ENCODE measurements at regions not wholly inside any gene's neighbourhood (a gene's known extent, or its start where the extent isn't known, plus 50 kb on each side); places are given as distances from the start of the nearest gene placed in this dataset.

DNA sequence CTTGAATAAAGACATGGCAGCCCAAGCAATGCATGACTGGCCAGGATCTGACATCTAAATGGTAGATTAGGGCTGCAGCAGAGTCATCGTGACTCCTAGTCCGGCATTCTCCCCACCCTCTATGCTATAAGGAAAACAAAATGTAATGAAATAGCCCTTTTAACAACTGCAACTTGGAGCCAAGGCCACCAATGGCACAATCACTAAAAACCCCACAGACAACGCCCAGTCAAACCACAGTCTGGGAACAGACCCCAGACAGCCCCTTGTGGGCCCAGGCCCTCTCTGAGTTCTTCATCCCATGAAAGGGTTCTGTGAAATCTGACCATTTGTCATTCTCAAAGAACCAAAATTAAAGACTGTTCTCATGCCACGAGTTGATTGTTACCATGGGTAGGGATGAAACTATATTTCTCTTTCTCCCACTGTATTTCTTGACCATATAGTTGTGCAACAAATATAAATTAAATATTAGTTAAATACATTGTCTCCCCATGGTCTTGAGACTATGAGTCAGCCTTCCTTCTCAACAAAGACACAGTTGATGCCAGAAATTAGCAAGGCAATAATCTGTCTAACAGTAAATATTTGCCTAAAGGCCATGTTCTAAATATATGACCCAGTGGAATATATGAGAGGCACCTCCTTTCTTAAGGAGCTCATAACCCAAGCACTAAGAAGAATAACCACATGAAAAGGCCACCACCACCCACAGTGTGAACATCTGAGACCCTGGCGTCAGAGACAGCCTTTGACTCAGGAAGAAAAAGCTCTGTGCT lies 85.6 kb upstream of the SSTR4 start:
- no peak overlapping the region for H3K4me2 ChIP-seq (ENCODE audit: low read length)
- no peaks in the 10 kb centered on the region for H3K79me2 ChIP-seq (replicated peaks; ENCODE audit: insufficient read depth, low read length)
- no peak overlapping the region for H2AFZ ChIP-seq (ENCODE audit: low read depth, low read length)
- no peaks in the 10 kb centered on the region for H3F3A ChIP-seq (ENCODE audit: insufficient read depth, low read length, poor library complexity, severe bottlenecking)
- H3K9me3 ChIP-seq (ENCODE audit: low read length), result no peaks in the 10 kb centered on the region
- H3K36me3 ChIP-seq (ENCODE audit: insufficient read depth, low read length), result no peaks in the 10 kb centered on the region
- no peak overlapping the region for H3K4me3 ChIP-seq (ENCODE audit: low read length)
- no peaks in the 10 kb centered on the region for H4K20me1 ChIP-seq (ENCODE audit: insufficient read depth)
- TF ChIP-seq EZH2 (IDR thresholded peaks at IDR 0.05; ENCODE audit: borderline replicate concordance, insufficient read depth, low read length, poor library complexity, severe bottlenecking) (no peak), SMC3 (conservative IDR thresholded peaks at IDR 0.05; ENCODE audit: poor library complexity) (no peak), RAD21 (conservative IDR thresholded peaks at IDR 0.05) (no peak), TAF1 (IDR thresholded peaks at IDR 0.05; ENCODE audit: low read depth) (no peak), POLR2AphosphoS5 (IDR thresholded peaks at IDR 0.05) (no peak), MXI1 (conservative IDR thresholded peaks at IDR 0.05; ENCODE audit: poor library complexity, severe bottlenecking) (no peak), EP300 (conservative IDR thresholded peaks at IDR 0.05; ENCODE audit: poor library complexity, severe bottlenecking) (no peak)
- TF ChIP-seq, protein P1, sequence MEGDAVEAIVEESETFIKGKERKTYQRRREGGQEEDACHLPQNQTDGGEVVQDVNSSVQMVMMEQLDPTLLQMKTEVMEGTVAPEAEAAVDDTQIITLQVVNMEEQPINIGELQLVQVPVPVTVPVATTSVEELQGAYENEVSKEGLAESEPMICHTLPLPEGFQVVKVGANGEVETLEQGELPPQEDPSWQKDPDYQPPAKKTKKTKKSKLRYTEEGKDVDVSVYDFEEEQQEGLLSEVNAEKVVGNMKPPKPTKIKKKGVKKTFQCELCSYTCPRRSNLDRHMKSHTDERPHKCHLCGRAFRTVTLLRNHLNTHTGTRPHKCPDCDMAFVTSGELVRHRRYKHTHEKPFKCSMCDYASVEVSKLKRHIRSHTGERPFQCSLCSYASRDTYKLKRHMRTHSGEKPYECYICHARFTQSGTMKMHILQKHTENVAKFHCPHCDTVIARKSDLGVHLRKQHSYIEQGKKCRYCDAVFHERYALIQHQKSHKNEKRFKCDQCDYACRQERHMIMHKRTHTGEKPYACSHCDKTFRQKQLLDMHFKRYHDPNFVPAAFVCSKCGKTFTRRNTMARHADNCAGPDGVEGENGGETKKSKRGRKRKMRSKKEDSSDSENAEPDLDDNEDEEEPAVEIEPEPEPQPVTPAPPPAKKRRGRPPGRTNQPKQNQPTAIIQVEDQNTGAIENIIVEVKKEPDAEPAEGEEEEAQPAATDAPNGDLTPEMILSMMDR (IDR thresholded peaks at IDR 0.05; ENCODE audit: poor library complexity, severe bottlenecking), result no peak
- TF ChIP-seq, protein P2, sequence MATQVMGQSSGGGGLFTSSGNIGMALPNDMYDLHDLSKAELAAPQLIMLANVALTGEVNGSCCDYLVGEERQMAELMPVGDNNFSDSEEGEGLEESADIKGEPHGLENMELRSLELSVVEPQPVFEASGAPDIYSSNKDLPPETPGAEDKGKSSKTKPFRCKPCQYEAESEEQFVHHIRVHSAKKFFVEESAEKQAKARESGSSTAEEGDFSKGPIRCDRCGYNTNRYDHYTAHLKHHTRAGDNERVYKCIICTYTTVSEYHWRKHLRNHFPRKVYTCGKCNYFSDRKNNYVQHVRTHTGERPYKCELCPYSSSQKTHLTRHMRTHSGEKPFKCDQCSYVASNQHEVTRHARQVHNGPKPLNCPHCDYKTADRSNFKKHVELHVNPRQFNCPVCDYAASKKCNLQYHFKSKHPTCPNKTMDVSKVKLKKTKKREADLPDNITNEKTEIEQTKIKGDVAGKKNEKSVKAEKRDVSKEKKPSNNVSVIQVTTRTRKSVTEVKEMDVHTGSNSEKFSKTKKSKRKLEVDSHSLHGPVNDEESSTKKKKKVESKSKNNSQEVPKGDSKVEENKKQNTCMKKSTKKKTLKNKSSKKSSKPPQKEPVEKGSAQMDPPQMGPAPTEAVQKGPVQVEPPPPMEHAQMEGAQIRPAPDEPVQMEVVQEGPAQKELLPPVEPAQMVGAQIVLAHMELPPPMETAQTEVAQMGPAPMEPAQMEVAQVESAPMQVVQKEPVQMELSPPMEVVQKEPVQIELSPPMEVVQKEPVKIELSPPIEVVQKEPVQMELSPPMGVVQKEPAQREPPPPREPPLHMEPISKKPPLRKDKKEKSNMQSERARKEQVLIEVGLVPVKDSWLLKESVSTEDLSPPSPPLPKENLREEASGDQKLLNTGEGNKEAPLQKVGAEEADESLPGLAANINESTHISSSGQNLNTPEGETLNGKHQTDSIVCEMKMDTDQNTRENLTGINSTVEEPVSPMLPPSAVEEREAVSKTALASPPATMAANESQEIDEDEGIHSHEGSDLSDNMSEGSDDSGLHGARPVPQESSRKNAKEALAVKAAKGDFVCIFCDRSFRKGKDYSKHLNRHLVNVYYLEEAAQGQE (IDR thresholded peaks at IDR 0.05; ENCODE audit: borderline replicate concordance), result no peak
- H3K27me3 ChIP-seq (ENCODE audit: insufficient read depth, low read depth, low read length), result no peaks in the 10 kb centered on the region
- no peak overlapping the region for H3K9ac ChIP-seq (ENCODE audit: low read length)
- H3K27ac ChIP-seq (ENCODE audit: low read length), result no peak overlapping the region
- H3K9me2 ChIP-seq (ENCODE audit: insufficient read depth, low read length), result no peaks in the 10 kb centered on the region

DNA sequence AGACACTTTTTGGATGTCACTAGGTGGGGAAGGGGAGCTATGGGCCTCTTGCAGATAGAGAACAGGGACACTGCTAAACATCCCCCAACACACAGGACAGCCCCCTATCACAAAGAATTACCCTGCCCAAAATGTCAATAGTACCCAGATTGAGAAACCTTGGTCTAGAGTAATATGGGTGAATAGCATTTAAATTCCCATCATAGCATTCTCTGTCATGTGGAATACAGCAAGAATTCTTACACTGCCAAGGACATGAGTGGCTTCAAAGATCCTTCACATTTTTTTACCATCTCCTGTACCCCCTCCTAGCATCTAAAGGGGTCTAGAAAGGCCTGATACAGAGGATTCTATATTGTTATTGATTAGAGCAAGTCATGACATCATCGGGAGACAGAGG lies 83.1 kb upstream of the SSTR4 start:
- no peaks in the 10 kb centered on the region for H4K20me1 ChIP-seq (ENCODE audit: insufficient read depth)
- no peaks in the 10 kb centered on the region for H3K9me2 ChIP-seq (ENCODE audit: insufficient read depth, low read length)
- no peak overlapping the region for H3K4me2 ChIP-seq (ENCODE audit: low read length)
- no peaks in the 10 kb centered on the region for H3K9me3 ChIP-seq (ENCODE audit: low read length)
- H3K36me3 ChIP-seq (ENCODE audit: insufficient read depth, low read length), result no peaks in the 10 kb centered on the region
- H3K79me2 ChIP-seq (replicated peaks; ENCODE audit: insufficient read depth, low read length), result no peaks in the 10 kb centered on the region
- H3F3A ChIP-seq (ENCODE audit: insufficient read depth, low read length, poor library complexity, severe bottlenecking), result no peaks in the 10 kb centered on the region
- TF ChIP-seq RAD21 (conservative IDR thresholded peaks at IDR 0.05), result no peak
- TF ChIP-seq EP300 (conservative IDR thresholded peaks at IDR 0.05; ENCODE audit: poor library complexity, severe bottlenecking), result no peak
- no peak for TF ChIP-seq POLR2AphosphoS5 (IDR thresholded peaks at IDR 0.05)
- TF ChIP-seq, protein P1 (IDR thresholded peaks at IDR 0.05; ENCODE audit: poor library complexity, severe bottlenecking), result no peak
- TF ChIP-seq EZH2 (IDR thresholded peaks at IDR 0.05; ENCODE audit: borderline replicate concordance, insufficient read depth, low read length, poor library complexity, severe bottlenecking), result no peak
- TF ChIP-seq SMC3 (conservative IDR thresholded peaks at IDR 0.05; ENCODE audit: poor library complexity), result no peak
- no peak for TF ChIP-seq TAF1 (IDR thresholded peaks at IDR 0.05; ENCODE audit: low read depth)
- TF ChIP-seq MXI1 (conservative IDR thresholded peaks at IDR 0.05; ENCODE audit: poor library complexity, severe bottlenecking), result no peak
- TF ChIP-seq, protein P2 (IDR thresholded peaks at IDR 0.05; ENCODE audit: borderline replicate concordance), result no peak
- H3K27ac ChIP-seq (ENCODE audit: low read length), result no peak overlapping the region
- no peaks in the 10 kb centered on the region for H3K27me3 ChIP-seq (ENCODE audit: insufficient read depth, low read depth, low read length)
- H3K4me3 ChIP-seq (ENCODE audit: low read length), result no peak overlapping the region
- H2AFZ ChIP-seq (ENCODE audit: low read depth, low read length), result no peak overlapping the region
- H3K9ac ChIP-seq (ENCODE audit: low read length), result no peak overlapping the region

Data from neural cell (in vitro differentiated cells).